Colonic mucosa (tissue), 4 donors: ENCODE measurements at regions not wholly inside any gene's neighbourhood (a gene's known extent, or its start where the extent isn't known, plus 50 kb on each side); places are given as distances from the start of the nearest gene placed in this dataset.

ENCODE experiments used
- DNase-seq: peaks from one replicate; pipeline ENCODE4 v3.0.0-alpha.2; 2020
- H3K27ac ChIP-seq: fragments of 200-600 bp; one replicate; pipeline ENCODE4 v1.8.0; 2021
- H3K27me3 ChIP-seq: fragments of 200-600 bp; one replicate; pipeline ENCODE4 v1.8.0; 2021
- H3K36me3 ChIP-seq: fragments of 200-600 bp; one replicate; pipeline ENCODE4 v1.8.0; 2021
- H3K4me1 ChIP-seq: fragments of 200-600 bp; one replicate; pipeline ENCODE4 v1.8.0; 2021; ENCODE audit warnings: mild to moderate bottlenecking
- H3K4me3 ChIP-seq: fragments of 200-600 bp; one replicate; pipeline ENCODE4 v1.8.0; 2021
- H3K9ac ChIP-seq, 2 donors: one replicate each; pipeline ENCODE4 v1.7.0; 2013; ENCODE audit warnings: control low read depth in 2 of 2, low read depth in 2 of 2, low read length in 2 of 2
- H3K9me3 ChIP-seq: fragments of 200-600 bp; one replicate; pipeline ENCODE4 v1.8.0; 2021
- intact Hi-C: fragments of 100-400 bp; cut with DNase I; formaldehyde crosslinking; loops from one replicate; pipeline ENCODE4 v1.14.1; 2022
- TF ChIP-seq, protein P1 (sequence below): fragments of 200-600 bp; IDR thresholded peaks from one replicate; pipeline ENCODE4 v1.8.0; 2022; ENCODE audit warnings: antibody characterized with exemption, mild to moderate bottlenecking
- donor health status: healthy.
- donor health status: DM: no; HTN: no; CAD: no.
- donor health status: DM: no; HTN: no; CAD: no.

DNA sequence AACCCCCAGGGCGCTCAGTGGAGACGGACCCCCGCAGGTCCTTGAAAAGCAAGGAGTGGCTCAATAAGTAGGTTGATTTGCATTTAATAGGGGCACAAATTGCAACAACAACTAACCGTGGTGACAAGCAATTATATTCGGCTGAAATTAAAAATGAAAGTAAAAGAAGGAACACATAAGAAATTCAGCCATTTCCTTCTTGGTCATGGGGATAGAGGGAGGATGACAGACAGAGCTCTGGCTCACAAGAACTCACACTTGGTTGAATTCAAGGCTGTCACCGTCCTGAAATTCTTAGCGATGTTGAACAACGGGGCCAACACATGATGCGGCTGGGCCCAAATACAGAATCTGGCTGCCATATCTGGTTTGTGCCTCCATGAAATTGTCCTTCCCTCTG lies 129.0 kb downstream of the EDN3 start:
- Histone ChIP-seq H3K4me1 (no peaks in the 10 kb centered on the region), H3K9me3 (no peaks in the 10 kb centered on the region), H3K36me3 (no peaks in the 10 kb centered on the region), H3K4me3 (no peak overlapping the region), H3K27ac (no peak overlapping the region), H3K9ac (no peak overlapping the region), H3K27me3 (no peaks in the 10 kb centered on the region)
- DNase-seq = no peak
- TF ChIP-seq, protein P1, sequence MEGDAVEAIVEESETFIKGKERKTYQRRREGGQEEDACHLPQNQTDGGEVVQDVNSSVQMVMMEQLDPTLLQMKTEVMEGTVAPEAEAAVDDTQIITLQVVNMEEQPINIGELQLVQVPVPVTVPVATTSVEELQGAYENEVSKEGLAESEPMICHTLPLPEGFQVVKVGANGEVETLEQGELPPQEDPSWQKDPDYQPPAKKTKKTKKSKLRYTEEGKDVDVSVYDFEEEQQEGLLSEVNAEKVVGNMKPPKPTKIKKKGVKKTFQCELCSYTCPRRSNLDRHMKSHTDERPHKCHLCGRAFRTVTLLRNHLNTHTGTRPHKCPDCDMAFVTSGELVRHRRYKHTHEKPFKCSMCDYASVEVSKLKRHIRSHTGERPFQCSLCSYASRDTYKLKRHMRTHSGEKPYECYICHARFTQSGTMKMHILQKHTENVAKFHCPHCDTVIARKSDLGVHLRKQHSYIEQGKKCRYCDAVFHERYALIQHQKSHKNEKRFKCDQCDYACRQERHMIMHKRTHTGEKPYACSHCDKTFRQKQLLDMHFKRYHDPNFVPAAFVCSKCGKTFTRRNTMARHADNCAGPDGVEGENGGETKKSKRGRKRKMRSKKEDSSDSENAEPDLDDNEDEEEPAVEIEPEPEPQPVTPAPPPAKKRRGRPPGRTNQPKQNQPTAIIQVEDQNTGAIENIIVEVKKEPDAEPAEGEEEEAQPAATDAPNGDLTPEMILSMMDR = no peak
- intact Hi-C loops = no loop called here

DNA sequence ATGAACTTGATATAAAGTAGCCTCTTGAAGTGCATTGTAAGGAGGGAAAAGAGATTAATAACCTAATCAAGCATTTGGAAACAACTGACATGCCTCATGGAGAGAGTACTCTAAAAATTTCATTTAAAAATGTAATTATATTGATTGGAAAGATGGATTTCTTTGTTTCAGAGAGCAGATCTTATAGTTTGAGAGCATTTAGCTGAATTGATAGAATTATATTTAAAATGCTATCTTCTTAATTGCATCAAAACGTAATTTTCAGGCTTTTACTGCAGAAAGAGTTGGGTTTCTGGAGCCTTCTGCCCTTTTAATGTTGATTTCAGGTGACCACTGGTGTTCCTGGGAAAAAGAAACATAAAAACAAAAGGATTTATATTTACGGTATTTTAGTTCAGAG lies 130.6 kb downstream of the EDN3 start:
- Histone ChIP-seq H3K9ac (no peak overlapping the region), H3K27ac (no peak overlapping the region), H3K9me3 (no peaks in the 10 kb centered on the region), H3K36me3 (no peaks in the 10 kb centered on the region), H3K27me3 (no peaks in the 10 kb centered on the region), H3K4me3 (no peak overlapping the region), H3K4me1 (no peaks in the 10 kb centered on the region)
- intact Hi-C loops = no loop called here
- DNase-seq = no peak
- TF ChIP-seq, protein P1 = no peak

DNA sequence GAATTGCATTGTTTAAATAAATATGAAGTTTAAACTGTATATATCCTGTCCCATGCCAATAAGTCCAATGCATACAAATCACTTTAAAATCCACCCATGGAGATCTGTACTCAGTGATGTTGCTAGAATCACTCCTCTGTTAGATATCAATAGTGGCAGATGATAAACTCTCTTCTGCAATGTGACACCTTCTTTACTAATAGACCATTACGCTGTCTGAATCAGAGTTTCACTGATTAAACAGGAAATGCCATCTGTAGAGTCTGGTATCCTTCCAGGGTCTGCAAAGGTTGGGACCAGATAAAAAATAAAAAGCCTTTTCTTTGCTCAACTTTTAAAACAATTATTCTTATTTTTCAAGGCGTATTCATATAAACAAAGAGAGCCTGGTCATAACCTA lies 134.5 kb downstream of the EDN3 start:
- no peak for DNase-seq
- H3K4me1 ChIP-seq = no peaks in the 10 kb centered on the region
- H3K9ac ChIP-seq = no peak overlapping the region
- intact Hi-C loops = no loop called here
- no peak overlapping the region for H3K4me3 ChIP-seq
- no peak overlapping the region for H3K27ac ChIP-seq
- no peaks in the 10 kb centered on the region for H3K36me3 ChIP-seq
- H3K9me3 ChIP-seq = no peaks in the 10 kb centered on the region
- H3K27me3 ChIP-seq = no peaks in the 10 kb centered on the region
- TF ChIP-seq, protein P1 = no peak

DNA sequence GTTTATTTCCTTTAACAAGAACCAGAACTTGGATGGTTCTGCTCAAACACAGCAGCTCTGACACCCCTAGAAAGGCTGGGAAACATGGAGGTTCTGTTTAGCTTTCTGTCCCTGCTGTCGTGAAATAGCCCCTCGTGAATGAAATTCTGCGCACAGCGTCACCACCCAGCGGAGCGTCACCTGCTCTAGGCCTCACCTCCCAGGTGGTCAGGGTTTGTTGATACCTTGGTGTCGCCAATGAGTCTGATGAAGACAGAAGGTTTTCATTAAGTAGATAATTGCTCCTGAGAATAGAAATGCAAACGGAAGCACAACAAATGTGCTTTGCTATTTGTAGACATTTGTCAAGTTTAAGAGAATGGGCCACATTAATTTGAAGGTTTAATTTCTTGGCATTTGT lies 135.1 kb downstream of the EDN3 start:
- no peak for DNase-seq
- Histone ChIP-seq H3K27ac (no peak overlapping the region), H3K27me3 (no peaks in the 10 kb centered on the region), H3K9me3 (no peaks in the 10 kb centered on the region), H3K4me3 (no peak overlapping the region), H3K36me3 (no peaks in the 10 kb centered on the region), H3K9ac (no peak overlapping the region), H3K4me1 (no peaks in the 10 kb centered on the region)
- intact Hi-C loops = no loop called here
- TF ChIP-seq, protein P1 = no peak

DNA sequence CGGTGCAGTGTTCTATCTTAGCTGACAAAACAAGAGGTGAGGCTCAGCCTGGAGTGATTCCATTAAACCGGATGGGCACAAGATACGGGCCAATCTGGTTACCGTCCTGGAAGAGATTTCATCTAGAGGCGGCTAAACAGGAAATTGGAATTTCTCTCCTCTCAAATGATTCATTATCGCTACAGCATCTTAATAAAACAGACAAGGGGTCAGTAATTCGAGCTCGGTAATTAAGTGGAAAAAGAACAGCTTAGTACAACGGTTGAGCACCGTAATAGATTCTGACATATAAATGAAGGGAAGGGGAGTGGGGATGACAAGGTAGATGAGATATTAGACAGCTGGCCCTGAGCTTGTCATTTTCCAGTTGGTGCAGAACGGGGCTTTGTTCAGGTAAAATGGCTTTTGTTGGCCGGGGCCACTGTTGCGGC lies 137.2 kb downstream of the EDN3 start:
- no peaks in the 10 kb centered on the region for H3K27me3 ChIP-seq
- H3K27ac ChIP-seq = no peak overlapping the region
- no peaks in the 10 kb centered on the region for H3K4me1 ChIP-seq
- intact Hi-C loops = no loop called here
- H3K36me3 ChIP-seq = no peaks in the 10 kb centered on the region
- no peak overlapping the region for H3K9ac ChIP-seq
- TF ChIP-seq, protein P1 = no peak
- no peak overlapping the region for H3K4me3 ChIP-seq
- H3K9me3 ChIP-seq = no peaks in the 10 kb centered on the region
- no peak for DNase-seq

DNA sequence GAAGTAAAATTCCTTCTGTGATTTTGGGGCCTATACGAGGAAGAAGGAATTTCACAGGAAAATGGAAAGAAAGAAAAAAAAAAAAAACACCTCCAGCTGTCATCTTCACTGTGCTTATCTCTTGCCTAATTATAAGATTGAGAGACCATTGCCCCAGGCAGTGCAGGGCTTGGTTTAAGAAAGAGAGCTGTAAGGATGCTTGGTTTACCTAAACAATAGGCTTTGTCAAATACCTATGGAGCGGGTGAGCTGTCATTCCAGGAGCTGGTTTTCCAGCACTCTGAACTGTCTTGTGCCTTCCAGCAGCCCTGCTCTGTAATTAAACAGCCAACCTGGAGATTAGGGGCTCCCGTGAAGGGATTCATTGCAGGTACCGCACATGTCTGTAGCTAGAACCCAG lies 137.8 kb downstream of the EDN3 start:
- H3K27me3 ChIP-seq = no peaks in the 10 kb centered on the region
- H3K4me3 ChIP-seq = no peak overlapping the region
- H3K27ac ChIP-seq = no peak overlapping the region
- TF ChIP-seq, protein P1 = no peak
- no peak overlapping the region for H3K9ac ChIP-seq
- H3K36me3 ChIP-seq = no peaks in the 10 kb centered on the region
- H3K9me3 ChIP-seq = no peaks in the 10 kb centered on the region
- H3K4me1 ChIP-seq = no peaks in the 10 kb centered on the region
- DNase-seq = no peak
- intact Hi-C loops = no loop called here
